A673 (cell line): ENCODE measurements at regions not wholly inside any gene's neighbourhood (a gene's known extent, or its start where the extent isn't known, plus 50 kb on each side); places are given as distances from the start of the nearest gene placed in this dataset.

Source experiments
- BruUV-seq: library from RNA; stranded (reverse); fragments of 400-500 nt; replicated peaks from 2 replicates; lab custom pipeline; 2021; lab: Mats Ljungman, UMichigan
- CTCF ChIA-PET: fragments of 300-600 bp; sonication (Branson Sonifier 250); formaldehyde crosslinking; loops from one replicate; lab custom pipeline; 2022; ENCODE audit warnings: antibody characterized with exemption; lab: Charles Lee
- POLR2A ChIA-PET: fragments of 300-600 bp; sonication (Branson Sonifier 250); formaldehyde crosslinking; loops from one replicate; lab custom pipeline; 2022; ENCODE audit warnings: antibody characterized with exemption; ENCODE audit not compliant: low non-redundant PET; lab: Charles Lee
- DNase-seq: peaks from one replicate; pipeline ENCODE4 v3.0.0-alpha.2; 2015; ENCODE audit warnings: low spot score
- H3K27ac ChIP-seq: fragments of 200-600 bp; sonication (generic); 2 replicates; pipeline ENCODE4 v1.5.1; 2016; ENCODE audit warnings: mixed run types, low read depth, mild to moderate bottlenecking, mixed read lengths, antibody characterized with exemption, low read length; ENCODE audit not compliant: poor library complexity, severe bottlenecking
- H3K27me3 ChIP-seq: fragments of 200-600 bp; sonication (generic); replicated peaks from 2 replicates; pipeline ENCODE4 v1.6.1; 2017; ENCODE audit warnings: mixed run types, low read depth, mild to moderate bottlenecking, mixed read lengths, antibody characterized with exemption, low read length; ENCODE audit not compliant: insufficient read depth, poor library complexity
- H3K36me3 ChIP-seq: fragments of 200-600 bp; sonication (generic); 2 replicates; pipeline ENCODE4 v1.6.1; 2016; ENCODE audit warnings: mixed run types, mild to moderate bottlenecking, mixed read lengths, antibody characterized with exemption, low read length; ENCODE audit not compliant: insufficient read depth, poor library complexity, severe bottlenecking
- H3K4me1 ChIP-seq: fragments of 200-600 bp; sonication (generic); 2 replicates; pipeline ENCODE4 v1.6.1; 2017; ENCODE audit warnings: mixed run types, mild to moderate bottlenecking, mixed read lengths, antibody characterized with exemption, low read length; ENCODE audit not compliant: insufficient read depth, poor library complexity, severe bottlenecking
- H3K4me3 ChIP-seq: fragments of 200-600 bp; sonication (generic); 2 replicates; pipeline ENCODE4 v1.5.1; 2016; ENCODE audit warnings: low read depth, mixed run types, mild to moderate bottlenecking, mixed read lengths, low read length; ENCODE audit not compliant: poor library complexity, severe bottlenecking
- H3K9me3 ChIP-seq: fragments of 200-600 bp; sonication (generic); 2 replicates; pipeline ENCODE4 v1.6.1; 2016; ENCODE audit warnings: mixed run types, low read depth, mild to moderate bottlenecking, mixed read lengths, antibody characterized with exemption, low read length; ENCODE audit not compliant: poor library complexity, severe bottlenecking
- CTCF ChIP-seq: fragments of 300-800, 200-600 bp; sonication (generic); conservative IDR thresholded peaks from 2 replicates; pipeline ENCODE4 v1.5.1; 2017; ENCODE audit warnings: low read depth, mild to moderate bottlenecking, antibody characterized with exemption, low read length, moderate library complexity, mixed read lengths
- EZH2 ChIP-seq: fragments of 200-600 bp; sonication (generic); IDR thresholded peaks from 2 replicates; pipeline ENCODE4 v1.6.1; 2017; ENCODE audit warnings: borderline replicate concordance, low read depth, mild to moderate bottlenecking, mixed read lengths, antibody characterized with exemption, low read length; ENCODE audit not compliant: poor library complexity, severe bottlenecking
- intact Hi-C: fragments of 100-400 bp; cut with micrococcal nuclease; formaldehyde crosslinking; loops from one replicate; pipeline ENCODE4 v1.10.0; 2022; ENCODE audit not compliant: unreplicated experiment

- BruUV-seq, result no TSS peak
- TF ChIP-seq CTCF (no peak), EZH2 (no peak)
- no peaks in the 10 kb centered on the region for H3K36me3 ChIP-seq
- H3K4me3 ChIP-seq, result no peak overlapping the region
- DNase-seq, result no peak
- no peaks in the 10 kb centered on the region for H3K27me3 ChIP-seq
- no peaks in the 10 kb centered on the region for H3K4me1 ChIP-seq
- ChIA-PET POLR2A (no interaction called here), CTCF (no interaction called here)
- no peak overlapping the region for H3K27ac ChIP-seq
- peaks cover 5% of the 10 kb centered on the region for H3K9me3 ChIP-seq
- intact Hi-C loops, result no loop called here
Observed at GRCh38 chr16:17827313-17827712, 356.6 kb upstream of the XYLT1 start.

GRCh38 chr16:17817943-17818342 lies 347.2 kb upstream of the XYLT1 start:
- ChIA-PET CTCF (no interaction called here), POLR2A (no interaction called here)
- Histone ChIP-seq H3K9me3 (peaks cover 15% of the 10 kb centered on the region), H3K27ac (no peak overlapping the region), H3K4me3 (no peak overlapping the region), H3K4me1 (no peaks in the 10 kb centered on the region), H3K36me3 (no peaks in the 10 kb centered on the region), H3K27me3 (no peaks in the 10 kb centered on the region)
- BruUV-seq, result no TSS peak
- TF ChIP-seq CTCF (no peak), EZH2 (no peak)
- DNase-seq, result no peak
- intact Hi-C loops, result no loop called here

- ChIA-PET CTCF (no interaction called here), POLR2A (no interaction called here)
- intact Hi-C loops, result no loop called here
- H3K4me1 ChIP-seq, result no peaks in the 10 kb centered on the region
- peaks cover 15% of the 10 kb centered on the region for H3K9me3 ChIP-seq
- no peak overlapping the region for H3K4me3 ChIP-seq
- TF ChIP-seq EZH2 (no peak), CTCF (no peak)
- no peak overlapping the region for H3K27ac ChIP-seq
- no TSS peak for BruUV-seq
- H3K27me3 ChIP-seq, result no peaks in the 10 kb centered on the region
- no peak for DNase-seq
- H3K36me3 ChIP-seq, result no peaks in the 10 kb centered on the region
Observed at GRCh38 chr16:17817260-17817659, 346.5 kb upstream of the XYLT1 start.
